ENCODE measurements at regions not wholly inside any gene's neighbourhood (a gene's known extent, or its start where the extent isn't known, plus 50 kb on each side); places are given as distances from the start of the nearest gene placed in this dataset.

DNA sequence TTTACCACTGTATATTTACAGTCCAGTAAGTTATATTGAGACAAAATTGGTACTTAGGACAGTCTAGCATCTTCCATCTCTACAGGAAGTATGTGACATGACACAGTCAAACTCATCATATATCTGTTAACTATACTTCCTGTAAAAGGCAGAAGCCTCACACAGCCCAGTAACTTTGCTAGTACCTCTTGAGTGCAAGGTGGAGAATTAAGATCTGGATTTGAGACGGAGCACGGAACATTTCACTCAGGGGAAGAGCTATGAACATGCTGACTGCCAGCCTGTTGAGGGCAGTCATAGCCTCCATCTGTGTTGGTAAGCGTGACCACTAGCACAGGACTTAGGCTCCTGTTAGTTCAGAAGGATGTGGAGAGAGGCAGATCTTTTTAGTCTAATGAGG is 333.7 kb upstream of the OR4E1 start:
- in situ Hi-C loops (cut with MboI; ENCODE audit: low sequenced_read_pairs) = no loop called here
- no peak overlapping the region for H3K18ac ChIP-seq (ENCODE audit: low read depth, low read length)
- BruUV-seq (replicated peaks) = no TSS peak
- H2BK5ac ChIP-seq (ENCODE audit: low read depth, low read length, poor library complexity, severe bottlenecking) = no peak overlapping the region
- H4K20me1 ChIP-seq (ENCODE audit: insufficient read depth, low read length) = no peaks in the 10 kb centered on the region
- no peak overlapping the region for H3K23ac ChIP-seq (ENCODE audit: low read depth, low read length)
- no peaks in the 10 kb centered on the region for H3K9me3 ChIP-seq (ENCODE audit: control insufficient read depth, insufficient read depth, low read length)
- H2AFZ ChIP-seq (replicated peaks; ENCODE audit: low read length, poor library complexity) = no peak overlapping the region
- H2AK9ac ChIP-seq (replicated peaks; ENCODE audit: low read depth, low read length, poor library complexity) = no peak overlapping the region
- TF ChIP-seq MXI1 (IDR thresholded peaks at IDR 0.05; ENCODE audit: borderline replicate concordance, low read depth, low read length) (no peak), RFX5 (IDR thresholded peaks at IDR 0.05; ENCODE audit: low read depth, low read length) (no peak), NFE2L2 (IDR thresholded peaks at IDR 0.05; ENCODE audit: low read depth, low read length) (no peak), FOS (IDR thresholded peaks at IDR 0.05; ENCODE audit: low read depth, low read length) (no peak), CEBPB (IDR thresholded peaks at IDR 0.05; ENCODE audit: low read depth, low read length) (no peak), RAD21 (IDR thresholded peaks at IDR 0.05; ENCODE audit: low read length) (no peak), POLR2A (IDR thresholded peaks at IDR 0.05; ENCODE audit: low read depth, low read length) (no peak), BHLHE40 (IDR thresholded peaks at IDR 0.05; ENCODE audit: low read depth, low read length) (no peak), RCOR1 (IDR thresholded peaks at IDR 0.05; ENCODE audit: insufficient replicate concordance, low read length) (no peak), MAZ (IDR thresholded peaks at IDR 0.05; ENCODE audit: borderline replicate concordance, low read depth, low read length) (no peak), CHD1 (IDR thresholded peaks at IDR 0.05; ENCODE audit: low read depth, low read length) (no peak)
- TF ChIP-seq, protein P1, sequence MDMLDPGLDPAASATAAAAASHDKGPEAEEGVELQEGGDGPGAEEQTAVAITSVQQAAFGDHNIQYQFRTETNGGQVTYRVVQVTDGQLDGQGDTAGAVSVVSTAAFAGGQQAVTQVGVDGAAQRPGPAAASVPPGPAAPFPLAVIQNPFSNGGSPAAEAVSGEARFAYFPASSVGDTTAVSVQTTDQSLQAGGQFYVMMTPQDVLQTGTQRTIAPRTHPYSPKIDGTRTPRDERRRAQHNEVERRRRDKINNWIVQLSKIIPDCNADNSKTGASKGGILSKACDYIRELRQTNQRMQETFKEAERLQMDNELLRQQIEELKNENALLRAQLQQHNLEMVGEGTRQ (IDR thresholded peaks at IDR 0.05; ENCODE audit: low read depth, low read length) = no peak
- TF ChIP-seq, protein P2, sequence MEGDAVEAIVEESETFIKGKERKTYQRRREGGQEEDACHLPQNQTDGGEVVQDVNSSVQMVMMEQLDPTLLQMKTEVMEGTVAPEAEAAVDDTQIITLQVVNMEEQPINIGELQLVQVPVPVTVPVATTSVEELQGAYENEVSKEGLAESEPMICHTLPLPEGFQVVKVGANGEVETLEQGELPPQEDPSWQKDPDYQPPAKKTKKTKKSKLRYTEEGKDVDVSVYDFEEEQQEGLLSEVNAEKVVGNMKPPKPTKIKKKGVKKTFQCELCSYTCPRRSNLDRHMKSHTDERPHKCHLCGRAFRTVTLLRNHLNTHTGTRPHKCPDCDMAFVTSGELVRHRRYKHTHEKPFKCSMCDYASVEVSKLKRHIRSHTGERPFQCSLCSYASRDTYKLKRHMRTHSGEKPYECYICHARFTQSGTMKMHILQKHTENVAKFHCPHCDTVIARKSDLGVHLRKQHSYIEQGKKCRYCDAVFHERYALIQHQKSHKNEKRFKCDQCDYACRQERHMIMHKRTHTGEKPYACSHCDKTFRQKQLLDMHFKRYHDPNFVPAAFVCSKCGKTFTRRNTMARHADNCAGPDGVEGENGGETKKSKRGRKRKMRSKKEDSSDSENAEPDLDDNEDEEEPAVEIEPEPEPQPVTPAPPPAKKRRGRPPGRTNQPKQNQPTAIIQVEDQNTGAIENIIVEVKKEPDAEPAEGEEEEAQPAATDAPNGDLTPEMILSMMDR (conservative IDR thresholded peaks at IDR 0.05; ENCODE audit: low read depth, low read length) = no peak
- TF ChIP-seq, protein P3, sequence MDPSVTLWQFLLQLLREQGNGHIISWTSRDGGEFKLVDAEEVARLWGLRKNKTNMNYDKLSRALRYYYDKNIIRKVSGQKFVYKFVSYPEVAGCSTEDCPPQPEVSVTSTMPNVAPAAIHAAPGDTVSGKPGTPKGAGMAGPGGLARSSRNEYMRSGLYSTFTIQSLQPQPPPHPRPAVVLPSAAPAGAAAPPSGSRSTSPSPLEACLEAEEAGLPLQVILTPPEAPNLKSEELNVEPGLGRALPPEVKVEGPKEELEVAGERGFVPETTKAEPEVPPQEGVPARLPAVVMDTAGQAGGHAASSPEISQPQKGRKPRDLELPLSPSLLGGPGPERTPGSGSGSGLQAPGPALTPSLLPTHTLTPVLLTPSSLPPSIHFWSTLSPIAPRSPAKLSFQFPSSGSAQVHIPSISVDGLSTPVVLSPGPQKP (IDR thresholded peaks at IDR 0.05; ENCODE audit: borderline replicate concordance, low read depth, low read length) = no peak
- H2BK120ac ChIP-seq (ENCODE audit: low read depth, low read length) = no peak overlapping the region
- 92% methylated on average over 2 of the region's 3 CpGs; no CpG with 5 or more reads in 1 of the 2 experiments for WGBS, 2 experiments (ENCODE audit: extremely low coverage in 2 of 2, insufficient read length in 1 of 2)
- H4K8ac ChIP-seq (ENCODE audit: low read depth in 2 of 2, low read length in 2 of 2) = no peak overlapping the region
- no peak overlapping the region for H3K56ac ChIP-seq (ENCODE audit: extremely low read depth, insufficient read depth, low read length)
- no peaks in the 10 kb centered on the region for H3K27me3 ChIP-seq (ENCODE audit: control insufficient read depth, insufficient read depth, low read length)
- H2AK5ac ChIP-seq (ENCODE audit: low read depth, low read length) = no peak overlapping the region
- H3K9ac ChIP-seq (ENCODE audit: low read depth, low read length) = no peak overlapping the region
- no peak overlapping the region for H3K27ac ChIP-seq (ENCODE audit: insufficient read depth, low read length)
- H3K79me1 ChIP-seq (ENCODE audit: low read depth in 1 of 2, low read length in 2 of 2) = no peaks in the 10 kb centered on the region
- POLR2A ChIA-PET (ENCODE audit: unreplicated experiment) = no interaction called here
- H3K36me3 ChIP-seq (ENCODE audit: control insufficient read depth, insufficient read depth, low read length) = no peaks in the 10 kb centered on the region
- no peak for ATAC-seq (ENCODE audit: low read depth)
- dilution Hi-C loops (cut with HindIII; ENCODE audit: low sequenced_read_pairs, unreplicated experiment) = no loop called here
- no peak overlapping the region for H3K14ac ChIP-seq (replicated peaks; ENCODE audit: low read depth, low read length)
- no peak overlapping the region for H4K5ac ChIP-seq (ENCODE audit: low read depth, low read length)
- H2BK20ac ChIP-seq (ENCODE audit: low read depth, low read length) = no peak overlapping the region
- no peak overlapping the region for H4K91ac ChIP-seq (ENCODE audit: insufficient read depth, low read depth, low read length)
- no peak overlapping the region for H2BK15ac ChIP-seq (ENCODE audit: low read depth, low read length)
- no peak overlapping the region for H3K4ac ChIP-seq (ENCODE audit: low read depth, low read length)
- no peaks in the 10 kb centered on the region for H3K4me1 ChIP-seq (ENCODE audit: control insufficient read depth, insufficient read depth, low read length)
- intact Hi-C loops (cut with micrococcal nuclease) = no loop called here
- H3K4me2 ChIP-seq (ENCODE audit: low read depth, low read length) = no peak overlapping the region
- H3K9me1 ChIP-seq (ENCODE audit: insufficient read depth, low read length) = no peaks in the 10 kb centered on the region
- CTCF ChIA-PET = no interaction called here
- DNase-seq = no peak
- H3K4me3 ChIP-seq (ENCODE audit: insufficient read depth, low read depth, low read length) = no peak overlapping the region

Data from IMR-90 (cell line).